ENCODE measurements at regions not wholly inside any gene's neighbourhood (a gene's known extent, or its start where the extent isn't known, plus 50 kb on each side); places are given as distances from the start of the nearest gene placed in this dataset.

DNA sequence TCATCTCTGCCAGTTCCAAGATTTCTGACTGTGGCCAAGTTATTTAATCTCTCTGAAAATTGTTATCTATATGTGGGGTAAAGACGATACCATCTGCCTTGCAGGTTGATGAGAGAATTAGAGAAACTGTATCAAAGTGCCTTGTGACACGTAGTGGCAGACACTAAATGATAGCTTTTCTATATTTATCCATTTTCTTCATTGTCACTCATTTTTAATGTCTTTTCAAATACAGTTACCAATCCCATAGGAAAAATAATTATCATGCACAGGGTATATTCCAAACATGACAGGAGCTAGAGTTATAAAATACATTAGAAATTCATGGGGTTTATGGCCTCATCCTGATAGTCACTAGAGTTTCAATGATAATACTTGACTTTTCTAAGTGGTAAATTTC, 95.6 kb upstream of the NOL4 start:
- TF ChIP-seq POLR2AphosphoS5 (IDR thresholded peaks at IDR 0.05; ENCODE audit: low read depth, low read length): no peak
- TF ChIP-seq, protein P1, sequence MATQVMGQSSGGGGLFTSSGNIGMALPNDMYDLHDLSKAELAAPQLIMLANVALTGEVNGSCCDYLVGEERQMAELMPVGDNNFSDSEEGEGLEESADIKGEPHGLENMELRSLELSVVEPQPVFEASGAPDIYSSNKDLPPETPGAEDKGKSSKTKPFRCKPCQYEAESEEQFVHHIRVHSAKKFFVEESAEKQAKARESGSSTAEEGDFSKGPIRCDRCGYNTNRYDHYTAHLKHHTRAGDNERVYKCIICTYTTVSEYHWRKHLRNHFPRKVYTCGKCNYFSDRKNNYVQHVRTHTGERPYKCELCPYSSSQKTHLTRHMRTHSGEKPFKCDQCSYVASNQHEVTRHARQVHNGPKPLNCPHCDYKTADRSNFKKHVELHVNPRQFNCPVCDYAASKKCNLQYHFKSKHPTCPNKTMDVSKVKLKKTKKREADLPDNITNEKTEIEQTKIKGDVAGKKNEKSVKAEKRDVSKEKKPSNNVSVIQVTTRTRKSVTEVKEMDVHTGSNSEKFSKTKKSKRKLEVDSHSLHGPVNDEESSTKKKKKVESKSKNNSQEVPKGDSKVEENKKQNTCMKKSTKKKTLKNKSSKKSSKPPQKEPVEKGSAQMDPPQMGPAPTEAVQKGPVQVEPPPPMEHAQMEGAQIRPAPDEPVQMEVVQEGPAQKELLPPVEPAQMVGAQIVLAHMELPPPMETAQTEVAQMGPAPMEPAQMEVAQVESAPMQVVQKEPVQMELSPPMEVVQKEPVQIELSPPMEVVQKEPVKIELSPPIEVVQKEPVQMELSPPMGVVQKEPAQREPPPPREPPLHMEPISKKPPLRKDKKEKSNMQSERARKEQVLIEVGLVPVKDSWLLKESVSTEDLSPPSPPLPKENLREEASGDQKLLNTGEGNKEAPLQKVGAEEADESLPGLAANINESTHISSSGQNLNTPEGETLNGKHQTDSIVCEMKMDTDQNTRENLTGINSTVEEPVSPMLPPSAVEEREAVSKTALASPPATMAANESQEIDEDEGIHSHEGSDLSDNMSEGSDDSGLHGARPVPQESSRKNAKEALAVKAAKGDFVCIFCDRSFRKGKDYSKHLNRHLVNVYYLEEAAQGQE (IDR thresholded peaks at IDR 0.05; ENCODE audit: insufficient read depth in 1 of 2, low read depth in 2 of 2, low read length in 2 of 2): no peak

Data from PFSK-1 (cell line).